NCI-H446 (cell line): ENCODE measurements at regions not wholly inside any gene's neighbourhood (a gene's known extent, or its start where the extent isn't known, plus 50 kb on each side); places are given as distances from the start of the nearest gene placed in this dataset.
"Not testable (repeated sequence)": the region's sequence is repeated elsewhere in the genome, so short reads cannot be mapped to it uniquely, and the experiment has no call there.

Experiments used
- DNase-seq, 2 experiments: peaks; one replicate each; lab custom pipeline; 2025; lab: John Stamatoyannopoulos, UW

- DNase-seq: no peak
These were observed 81.2 kb upstream of the GOT2 start for GRCh38 chr16:58815181-58815888.

GRCh38 chr16:58814348-58814801 lies 80.3 kb upstream of the GOT2 start:
- DNase-seq: peak in 1 of 2 experiments; percentile 16

GRCh38 chr16:58809213-58809612 lies 75.1 kb upstream of the GOT2 start:
- no peak for DNase-seq

GRCh38 chr16:58807276-58807675 lies 73.2 kb upstream of the GOT2 start:
- no peak for DNase-seq

- DNase-seq: no peak
These were observed 67.7 kb upstream of the GOT2 start for GRCh38 chr16:58801838-58802237.

GRCh38 chr16:58797137-58797801 lies 63.2 kb upstream of the GOT2 start:
- no peak for DNase-seq

GRCh38 chr16:58793366-58793765 lies 59.2 kb upstream of the GOT2 start:
- no peak for DNase-seq

GRCh38 chr16:58792188-58792587 lies 58.1 kb upstream of the GOT2 start:
- no peak for DNase-seq

GRCh38 chr16:58790816-58791557 lies 56.9 kb upstream of the GOT2 start:
- DNase-seq: not testable (repeated sequence)

- DNase-seq: no peak
These were observed 55.2 kb upstream of the GOT2 start for GRCh38 chr16:58789351-58789750.
